ENCODE measurements at regions not wholly inside any gene's neighbourhood (a gene's known extent, or its start where the extent isn't known, plus 50 kb on each side); places are given as distances from the start of the nearest gene placed in this dataset.

- no peak for DNase-seq
Measured at GRCh38 chr17:73694491-73694890, 50.2 kb upstream of the SDK2 start.

- no peak for DNase-seq
Measured at GRCh38 chr17:73695035-73695738, 50.9 kb upstream of the SDK2 start.

- DNase-seq: no peak
Measured at GRCh38 chr17:73696251-73696650, 52.0 kb upstream of the SDK2 start.

GRCh38 chr17:73697872-73698271, 53.6 kb upstream of the SDK2 start:
- no peak for DNase-seq

- DNase-seq: no peak
Measured at GRCh38 chr17:73698966-73699365, 54.7 kb upstream of the SDK2 start.

GRCh38 chr17:73701701-73702100, 57.5 kb upstream of the SDK2 start:
- no peak for DNase-seq

- no peak for DNase-seq
Measured at GRCh38 chr17:73703192-73703591, 58.9 kb upstream of the SDK2 start.

GRCh38 chr17:73703917-73704316, 59.7 kb upstream of the SDK2 start:
- no peak for DNase-seq

GRCh38 chr17:73705594-73705993, 61.3 kb upstream of the SDK2 start:
- DNase-seq: no peak

- no peak for DNase-seq
Measured at GRCh38 chr17:73706428-73706827, 62.2 kb upstream of the SDK2 start.

GRCh38 chr17:73706858-73707257, 62.6 kb upstream of the SDK2 start:
- DNase-seq: no peak

GRCh38 chr17:73707358-73707757, 63.1 kb upstream of the SDK2 start:
- DNase-seq: no peak

GRCh38 chr17:73710095-73710592, 65.9 kb upstream of the SDK2 start:
- no peak for DNase-seq

GRCh38 chr17:73711184-73711583, 66.9 kb upstream of the SDK2 start:
- no peak for DNase-seq

GRCh38 chr17:73711916-73712315, 67.7 kb upstream of the SDK2 start:
- DNase-seq: no peak

- DNase-seq: no peak
Measured at GRCh38 chr17:73713136-73713535, 68.9 kb upstream of the SDK2 start.

GRCh38 chr17:73715769-73716168, 71.5 kb upstream of the SDK2 start:
- DNase-seq: no peak

- no peak for DNase-seq
Measured at GRCh38 chr17:73717690-73718089, 73.4 kb upstream of the SDK2 start.

- DNase-seq: no peak
Measured at GRCh38 chr17:73718362-73718761, 74.1 kb upstream of the SDK2 start.

- no peak for DNase-seq
Measured at GRCh38 chr17:73718912-73719311, 74.7 kb upstream of the SDK2 start.

GRCh38 chr17:73719588-73720071, 75.4 kb upstream of the SDK2 start:
- DNase-seq: no peak

- DNase-seq: no peak
Measured at GRCh38 chr17:73720187-73720834, 76.1 kb upstream of the SDK2 start.

- DNase-seq: peak; percentile 68
Measured at GRCh38 chr17:73722165-73722564, 77.9 kb upstream of the SDK2 start.

GRCh38 chr17:73723317-73723716, 79.1 kb upstream of the SDK2 start:
- DNase-seq: no peak

GRCh38 chr17:73724341-73724740, 80.1 kb upstream of the SDK2 start:
- no peak for DNase-seq
